ENCODE measurements at regions not wholly inside any gene's neighbourhood (a gene's known extent, or its start where the extent isn't known, plus 50 kb on each side); places are given as distances from the start of the nearest gene placed in this dataset.
"Not testable (repeated sequence)": the region's sequence is repeated elsewhere in the genome, so short reads cannot be mapped to it uniquely, and the experiment has no call there.

- DNase-seq, result not testable (repeated sequence)
Measured at GRCh38 chr15:91415258-91415657, 315.2 kb downstream of the SV2B start.

GRCh38 chr15:91420689-91421088 is 320.6 kb downstream of the SV2B start:
- DNase-seq, result no peak

DNA sequence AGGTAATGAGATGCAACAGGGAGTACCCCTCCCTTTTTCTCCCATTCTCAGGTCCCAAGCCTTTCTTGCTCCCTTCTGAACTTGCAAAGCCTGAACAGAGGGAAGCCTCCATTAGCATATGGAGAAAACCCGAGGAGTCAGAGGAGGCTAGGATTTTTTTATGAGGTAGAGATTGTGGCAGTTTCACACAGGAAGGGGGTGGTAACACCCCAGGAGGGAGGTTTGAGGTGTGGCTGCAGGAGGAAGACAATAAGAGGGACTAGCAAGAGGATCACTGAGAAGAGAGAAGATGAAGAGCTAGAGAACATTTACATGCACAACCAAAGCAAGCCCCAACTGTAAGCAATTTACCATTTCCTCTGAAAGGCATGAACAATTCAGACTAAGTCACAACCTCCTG is 322.7 kb downstream of the SV2B start:
- DNase-seq, result no peak

- no peak for DNase-seq
Measured at GRCh38 chr15:91424001-91424400, 323.9 kb downstream of the SV2B start.

- no peak for DNase-seq
Measured at GRCh38 chr15:91426412-91426811, 326.4 kb downstream of the SV2B start.

- no peak for DNase-seq
Measured at GRCh38 chr15:91429973-91430372, 329.9 kb downstream of the SV2B start.

- no peak for DNase-seq
Measured at GRCh38 chr15:91431041-91431715, 331.1 kb downstream of the SV2B start.

DNA sequence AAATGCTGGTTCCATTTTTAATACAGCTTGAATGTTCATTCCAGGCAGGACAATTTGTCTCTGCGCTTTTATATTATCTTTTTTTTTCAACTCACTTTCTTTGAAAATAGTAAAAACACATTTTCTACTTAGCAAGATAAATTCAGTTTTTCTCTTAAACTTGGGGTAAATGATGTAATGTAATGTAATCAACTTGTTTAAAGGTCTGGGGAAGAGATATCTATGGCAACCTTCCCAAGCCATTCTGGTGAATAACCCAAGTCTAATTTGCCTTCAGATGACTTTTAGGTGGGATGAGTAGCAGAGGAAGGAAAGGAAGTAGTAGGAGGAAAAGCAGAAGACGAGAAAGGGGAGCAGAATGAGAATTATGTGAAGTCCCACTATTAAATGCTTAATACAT is 335.1 kb downstream of the SV2B start:
- DNase-seq, result no peak

DNA sequence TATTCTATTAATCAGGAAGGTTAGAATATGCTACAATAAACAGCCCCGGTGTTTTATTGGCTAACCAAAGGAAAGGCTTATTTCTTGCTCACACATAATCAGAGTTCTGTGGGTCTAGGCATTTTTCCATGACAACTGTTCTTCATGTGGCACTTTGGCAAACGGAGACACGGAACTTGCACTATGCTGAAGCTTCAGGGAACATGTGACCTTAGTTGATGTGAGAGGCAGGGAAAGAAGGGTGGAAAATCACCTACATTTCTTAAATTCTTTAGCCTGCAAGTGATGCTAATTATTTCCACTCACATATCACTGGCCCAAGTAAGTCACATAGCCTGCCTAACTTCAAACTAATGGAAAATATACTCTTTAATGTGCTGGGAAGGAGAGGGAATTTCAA is 344.6 kb downstream of the SV2B start:
- DNase-seq, result no peak

DNA sequence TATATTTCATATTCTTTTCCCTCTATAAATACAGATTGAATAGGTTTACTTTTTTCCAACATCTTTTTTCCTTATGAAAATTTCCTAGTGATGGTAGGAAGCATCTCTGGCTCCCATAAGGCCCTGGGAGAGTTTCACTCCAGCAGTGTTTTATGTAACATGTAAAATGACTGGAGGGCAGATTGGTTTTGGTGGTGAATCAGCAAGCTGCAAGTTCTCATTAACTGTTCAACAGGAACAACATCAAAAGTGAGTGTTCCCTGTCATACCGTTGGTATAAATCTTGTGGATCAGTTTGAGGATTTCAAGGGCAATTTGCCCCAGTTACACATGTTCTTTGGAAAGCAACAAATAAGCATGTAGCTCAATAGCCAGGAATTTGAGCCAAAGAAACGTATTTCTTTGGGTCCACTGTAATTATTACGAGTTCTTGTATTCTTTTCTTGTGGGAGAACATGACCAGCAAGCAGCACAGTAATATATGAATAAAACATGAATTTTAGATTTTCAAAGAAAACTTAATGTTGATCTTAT is 345.7 kb downstream of the SV2B start:
- DNase-seq, result no peak

DNA sequence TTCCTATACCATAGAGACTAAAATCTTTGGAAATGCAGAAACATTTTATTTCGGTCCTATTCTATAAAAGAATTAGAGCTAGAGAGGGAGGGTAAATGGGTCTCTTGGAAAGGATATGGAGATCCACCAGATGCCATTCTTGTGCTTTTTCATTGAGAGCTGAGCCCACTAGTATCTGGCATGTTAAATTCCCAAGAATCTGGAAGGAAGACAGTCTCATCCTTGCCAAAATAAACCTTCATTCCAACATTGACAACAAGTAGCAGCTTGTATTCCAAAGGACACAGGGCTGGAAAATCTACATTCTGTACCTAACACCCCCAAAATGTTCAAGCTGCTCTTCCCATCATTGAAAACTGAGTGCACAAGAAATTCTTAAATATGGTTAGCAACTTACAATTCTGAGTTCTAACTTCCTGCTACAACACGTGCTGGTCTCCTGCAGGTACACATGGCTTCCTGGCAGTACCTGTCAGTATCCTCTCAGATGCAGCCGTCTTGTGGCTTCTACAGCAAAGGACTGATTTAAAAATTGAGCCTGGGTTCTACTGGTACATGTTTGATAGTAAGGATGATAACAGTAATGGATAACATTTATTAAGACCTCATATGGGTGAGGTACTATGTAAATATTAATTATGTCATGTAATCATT is 348.1 kb downstream of the SV2B start:
- no peak for DNase-seq

DNA sequence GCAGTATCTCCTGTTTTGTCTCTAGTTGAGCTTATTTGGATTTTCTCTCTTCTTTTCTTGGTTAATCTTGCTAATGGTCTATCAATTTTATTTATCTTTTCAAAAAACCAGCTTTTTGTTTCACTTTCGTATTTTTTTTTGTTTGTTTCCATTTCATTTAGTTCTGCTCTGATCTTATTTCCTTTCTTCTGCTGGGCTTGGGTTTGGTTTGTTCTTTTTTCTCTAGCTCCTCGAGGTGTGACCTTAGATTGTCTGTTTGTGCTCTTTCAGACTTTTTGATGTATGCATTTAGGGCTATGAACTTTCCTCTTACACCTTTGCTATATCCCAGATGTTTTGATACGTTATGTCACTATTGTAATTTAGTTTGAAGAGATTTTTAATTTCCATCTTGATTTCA is 353.3 kb downstream of the SV2B start:
- not testable (repeated sequence) for DNase-seq

DNA sequence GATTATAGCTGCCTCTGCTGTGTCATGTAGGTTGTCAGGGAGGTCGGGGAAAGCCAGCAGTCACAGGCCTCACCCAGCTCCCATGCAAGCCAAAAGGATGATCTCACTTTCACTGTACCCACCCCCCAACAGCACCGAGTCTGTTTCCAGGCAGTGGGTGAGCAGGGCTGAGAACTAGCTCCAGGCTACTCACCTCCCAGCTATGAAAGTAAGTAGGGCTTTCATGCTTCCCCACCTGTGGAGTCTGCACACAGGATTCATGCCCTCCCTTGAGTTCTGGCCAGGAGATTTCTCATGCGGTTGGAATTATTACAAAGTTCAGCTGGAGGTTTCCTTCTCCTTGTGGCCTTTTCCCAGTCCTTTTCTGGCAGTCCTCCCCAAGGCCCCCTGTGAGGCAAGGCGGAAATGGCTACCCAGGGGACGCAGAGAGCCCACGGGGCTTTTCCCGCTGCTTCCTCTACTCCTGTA is 356.2 kb downstream of the SV2B start:
- no peak for DNase-seq

DNA sequence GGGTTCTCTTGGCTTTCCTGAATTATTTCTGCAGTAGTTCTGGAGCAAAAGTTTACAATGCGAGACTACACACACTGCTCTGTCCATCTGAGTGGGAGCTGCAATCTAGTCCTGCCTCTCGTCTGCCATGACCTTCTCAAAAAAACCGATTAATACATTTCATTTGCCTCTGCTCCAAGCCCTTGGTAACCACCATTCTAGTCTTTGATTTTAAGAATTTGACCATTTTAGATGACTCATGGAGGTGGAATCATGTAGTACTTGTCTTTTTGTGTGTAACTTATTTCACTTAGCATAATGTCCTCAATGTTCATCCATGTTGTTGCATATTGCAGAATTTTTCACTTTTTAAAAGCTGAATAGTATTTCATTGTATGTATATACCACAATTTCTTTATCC is 356.9 kb downstream of the SV2B start:
- no peak for DNase-seq

DNA sequence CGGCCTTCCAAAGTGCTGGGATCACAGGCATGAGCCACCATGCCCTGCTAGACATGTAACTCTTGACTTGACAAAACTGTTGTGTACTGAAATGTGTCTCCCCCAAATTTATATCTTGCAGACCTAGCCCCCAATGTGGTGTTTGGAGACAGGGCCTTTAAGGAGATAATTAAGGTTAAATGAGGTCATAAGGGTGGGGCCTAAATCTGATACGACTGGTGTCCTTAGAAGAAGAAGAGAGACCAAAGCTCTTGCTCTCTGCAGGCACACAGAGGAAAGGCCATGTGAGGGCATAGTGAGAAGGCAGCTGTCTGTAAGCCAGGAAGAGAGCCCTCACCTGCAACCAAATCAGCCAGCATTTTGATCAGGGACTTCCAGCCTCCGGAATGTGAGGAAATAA is 361.3 kb downstream of the SV2B start:
- no peak for DNase-seq

- no peak for DNase-seq
Measured at GRCh38 chr15:91465086-91465485, 365.0 kb downstream of the SV2B start.

DNA sequence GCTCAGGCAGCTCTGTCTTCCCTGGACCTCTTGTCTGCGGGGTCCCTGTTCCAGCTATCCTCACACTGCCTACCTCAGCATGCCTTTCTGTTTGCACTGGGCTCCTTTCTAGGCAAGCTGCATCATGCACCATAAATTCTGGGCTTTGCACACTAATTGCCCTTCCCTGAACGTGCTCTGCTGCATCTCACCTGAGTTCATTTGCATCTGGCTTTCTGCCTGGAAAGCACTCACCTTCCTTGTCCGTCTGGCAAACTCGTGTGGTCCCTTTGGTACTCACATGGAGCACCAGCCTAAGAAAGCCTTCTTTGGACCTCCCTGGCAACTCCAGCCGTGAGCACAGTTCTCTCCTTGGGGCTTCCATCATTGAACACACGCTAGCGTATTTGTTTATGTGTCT is 365.6 kb downstream of the SV2B start:
- DNase-seq, result no peak

GRCh38 chr15:91468871-91469580 is 369.0 kb downstream of the SV2B start:
- DNase-seq, result no peak

- DNase-seq, result no peak
Measured at GRCh38 chr15:91469632-91470567, 369.8 kb downstream of the SV2B start.

- DNase-seq, result no peak
Measured at GRCh38 chr15:91471468-91471867, 371.4 kb downstream of the SV2B start.

DNA sequence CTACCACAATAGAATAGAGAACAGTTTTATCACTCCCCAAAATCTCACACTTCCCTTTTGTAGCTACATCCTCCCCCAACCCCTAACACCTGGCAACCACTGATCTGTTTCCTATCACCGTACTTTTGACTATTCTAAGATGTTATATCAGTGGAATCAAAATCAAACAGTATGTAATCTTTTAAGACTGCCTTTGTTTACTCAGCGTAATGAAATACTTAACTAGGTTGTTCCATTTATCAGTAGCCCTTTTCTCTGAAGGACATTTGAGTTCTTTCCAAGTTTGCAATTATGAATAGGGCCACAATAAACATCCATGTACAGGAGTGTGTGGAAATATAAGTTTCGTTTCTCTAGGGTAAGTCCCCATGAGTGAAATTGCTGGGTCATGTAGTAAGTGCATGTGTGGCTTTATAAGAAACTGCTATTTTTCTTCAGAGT is 372.3 kb downstream of the SV2B start:
- no peak for DNase-seq

- DNase-seq, result no peak
Measured at GRCh38 chr15:91473894-91474545, 374.0 kb downstream of the SV2B start.

All from NCI-H1930 (cell line).